GM18909 (cell line): ENCODE measurements at regions not wholly inside any gene's neighbourhood (a gene's known extent, or its start where the extent isn't known, plus 50 kb on each side); places are given as distances from the start of the nearest gene placed in this dataset.
"Not testable (repeated sequence)": the region's sequence is repeated elsewhere in the genome, so short reads cannot be mapped to it uniquely, and the experiment has no call there.

Experiments used
- ATAC-seq: cut with Tn5 transposase; IDR thresholded peaks from one replicate; pipeline ENCODE4 v1.9.1; 2021; ENCODE audit warnings: mild to moderate bottlenecking; ENCODE audit not compliant: unreplicated experiment, poor library complexity

- no peak for ATAC-seq
Measured at GRCh38 chr15:79492065-79492464, 59.9 kb downstream of the MINAR1 start.

- ATAC-seq: no peak
Measured at GRCh38 chr15:79494384-79494909, 62.3 kb downstream of the MINAR1 start.

GRCh38 chr15:79494963-79495755 is 63.0 kb downstream of the MINAR1 start:
- ATAC-seq: no peak

GRCh38 chr15:79495775-79496174 is 63.6 kb downstream of the MINAR1 start:
- no peak for ATAC-seq

GRCh38 chr15:79496838-79497237 is 64.7 kb downstream of the MINAR1 start:
- no peak for ATAC-seq

GRCh38 chr15:79501086-79501485 is 69.0 kb downstream of the MINAR1 start:
- no peak for ATAC-seq

- ATAC-seq: no peak
Measured at GRCh38 chr15:79505956-79506355, 73.8 kb downstream of the MINAR1 start.

- ATAC-seq: not testable (repeated sequence)
Measured at GRCh38 chr15:79512844-79513243, 80.7 kb downstream of the MINAR1 start.

- ATAC-seq: no peak
Measured at GRCh38 chr15:79513417-79513816, 81.3 kb downstream of the MINAR1 start.

- no peak for ATAC-seq
Measured at GRCh38 chr15:79513940-79514339, 81.8 kb downstream of the MINAR1 start.

GRCh38 chr15:79515300-79516027 is 83.3 kb downstream of the MINAR1 start:
- no peak for ATAC-seq

GRCh38 chr15:79516155-79516554 is 84.0 kb downstream of the MINAR1 start:
- ATAC-seq: no peak

GRCh38 chr15:79516646-79517045 is 84.5 kb downstream of the MINAR1 start:
- no peak for ATAC-seq

GRCh38 chr15:79519628-79520027 is 87.5 kb downstream of the MINAR1 start:
- no peak for ATAC-seq

- ATAC-seq: no peak
Measured at GRCh38 chr15:79520654-79521053, 88.5 kb downstream of the MINAR1 start.

GRCh38 chr15:79522656-79523055 is 90.5 kb downstream of the MINAR1 start:
- no peak for ATAC-seq

- ATAC-seq: no peak
Measured at GRCh38 chr15:79523266-79523665, 91.1 kb downstream of the MINAR1 start.

- no peak for ATAC-seq
Measured at GRCh38 chr15:79524531-79524930, 92.4 kb downstream of the MINAR1 start.

- ATAC-seq: no peak
Measured at GRCh38 chr15:79526376-79526775, 94.2 kb downstream of the MINAR1 start.

- no peak for ATAC-seq
Measured at GRCh38 chr15:79527821-79528220, 95.7 kb downstream of the MINAR1 start.

GRCh38 chr15:79529157-79529785 is 97.1 kb downstream of the MINAR1 start:
- no peak for ATAC-seq
